ENCODE measurements at regions not wholly inside any gene's neighbourhood (a gene's known extent, or its start where the extent isn't known, plus 50 kb on each side); places are given as distances from the start of the nearest gene placed in this dataset.

- H3K36me3 ChIP-seq (ENCODE audit: insufficient read depth, low read length) = no peaks in the 10 kb centered on the region
- no peak for TF ChIP-seq CTCF (IDR thresholded peaks at IDR 0.05; ENCODE audit: extremely low read depth, low read depth, low read length)
- H4K20me1 ChIP-seq (ENCODE audit: insufficient read depth, low read length) = no peaks in the 10 kb centered on the region
- no peaks in the 10 kb centered on the region for H3K4me1 ChIP-seq (ENCODE audit: insufficient read depth, low read length)
- H3K27ac ChIP-seq (ENCODE audit: low read depth, low read length) = no peak overlapping the region
- no peak overlapping the region for H3K4me3 ChIP-seq (ENCODE audit: insufficient read depth, low read length)
- no peak for DNase-seq (ENCODE audit: insufficient read length, low spot score, missing footprints)
- no peaks in the 10 kb centered on the region for H3K79me2 ChIP-seq (ENCODE audit: insufficient read depth, low read length)
- no peak overlapping the region for H3K4me2 ChIP-seq (ENCODE audit: insufficient read depth, low read length)
- no peak overlapping the region for H2AFZ ChIP-seq (ENCODE audit: low read length)
- H3K9me3 ChIP-seq (ENCODE audit: low read depth, low read length) = no peaks in the 10 kb centered on the region
- no peaks in the 10 kb centered on the region for H3K27me3 ChIP-seq (ENCODE audit: insufficient read depth, low read length)
Measured at GRCh38 chr2:59798687-59799232, 754.7 kb downstream of the BCL11A start.

- Histone ChIP-seq H3K79me2 (ENCODE audit: insufficient read depth, low read length) (no peaks in the 10 kb centered on the region), H2AFZ (ENCODE audit: low read length) (no peak overlapping the region), H3K27ac (ENCODE audit: low read depth, low read length) (no peak overlapping the region), H3K27me3 (ENCODE audit: insufficient read depth, low read length) (no peaks in the 10 kb centered on the region), H3K4me2 (ENCODE audit: insufficient read depth, low read length) (no peak overlapping the region), H4K20me1 (ENCODE audit: insufficient read depth, low read length) (no peaks in the 10 kb centered on the region), H3K9me3 (ENCODE audit: low read depth, low read length) (no peaks in the 10 kb centered on the region), H3K4me1 (ENCODE audit: insufficient read depth, low read length) (no peaks in the 10 kb centered on the region), H3K36me3 (ENCODE audit: insufficient read depth, low read length) (no peaks in the 10 kb centered on the region), H3K4me3 (ENCODE audit: insufficient read depth, low read length) (no peak overlapping the region)
- no peak for DNase-seq (ENCODE audit: insufficient read length, low spot score, missing footprints)
- no peak for TF ChIP-seq CTCF (IDR thresholded peaks at IDR 0.05; ENCODE audit: extremely low read depth, low read depth, low read length)
Measured at GRCh38 chr2:59791004-59791618, 762.3 kb downstream of the BCL11A start.

- no peaks in the 10 kb centered on the region for H3K9me3 ChIP-seq (ENCODE audit: low read depth, low read length)
- no peak overlapping the region for H3K4me3 ChIP-seq (ENCODE audit: insufficient read depth, low read length)
- H3K4me1 ChIP-seq (ENCODE audit: insufficient read depth, low read length) = no peaks in the 10 kb centered on the region
- H3K27me3 ChIP-seq (ENCODE audit: insufficient read depth, low read length) = no peaks in the 10 kb centered on the region
- H3K36me3 ChIP-seq (ENCODE audit: insufficient read depth, low read length) = no peaks in the 10 kb centered on the region
- no peak for DNase-seq (ENCODE audit: insufficient read length, low spot score, missing footprints)
- H3K79me2 ChIP-seq (ENCODE audit: insufficient read depth, low read length) = no peaks in the 10 kb centered on the region
- H2AFZ ChIP-seq (ENCODE audit: low read length) = no peak overlapping the region
- H3K4me2 ChIP-seq (ENCODE audit: insufficient read depth, low read length) = no peak overlapping the region
- no peak overlapping the region for H3K27ac ChIP-seq (ENCODE audit: low read depth, low read length)
- TF ChIP-seq CTCF (IDR thresholded peaks at IDR 0.05; ENCODE audit: extremely low read depth, low read depth, low read length) = no peak
- no peaks in the 10 kb centered on the region for H4K20me1 ChIP-seq (ENCODE audit: insufficient read depth, low read length)
Measured at GRCh38 chr2:59790186-59791003, 763.1 kb downstream of the BCL11A start.

GRCh38 chr2:59789523-59789922 is 763.9 kb downstream of the BCL11A start:
- no peaks in the 10 kb centered on the region for H3K9me3 ChIP-seq (ENCODE audit: low read depth, low read length)
- H3K4me1 ChIP-seq (ENCODE audit: insufficient read depth, low read length) = no peaks in the 10 kb centered on the region
- no peaks in the 10 kb centered on the region for H3K36me3 ChIP-seq (ENCODE audit: insufficient read depth, low read length)
- DNase-seq (ENCODE audit: insufficient read length, low spot score, missing footprints) = no peak
- no peak overlapping the region for H3K4me3 ChIP-seq (ENCODE audit: insufficient read depth, low read length)
- H3K79me2 ChIP-seq (ENCODE audit: insufficient read depth, low read length) = no peaks in the 10 kb centered on the region
- no peak overlapping the region for H3K27ac ChIP-seq (ENCODE audit: low read depth, low read length)
- H2AFZ ChIP-seq (ENCODE audit: low read length) = no peak overlapping the region
- TF ChIP-seq CTCF (IDR thresholded peaks at IDR 0.05; ENCODE audit: extremely low read depth, low read depth, low read length) = no peak
- H4K20me1 ChIP-seq (ENCODE audit: insufficient read depth, low read length) = no peaks in the 10 kb centered on the region
- H3K4me2 ChIP-seq (ENCODE audit: insufficient read depth, low read length) = no peak overlapping the region
- no peaks in the 10 kb centered on the region for H3K27me3 ChIP-seq (ENCODE audit: insufficient read depth, low read length)

Data from osteoblast (primary cell).